H1 (cell line): ENCODE measurements at regions not wholly inside any gene's neighbourhood (a gene's known extent, or its start where the extent isn't known, plus 50 kb on each side); places are given as distances from the start of the nearest gene placed in this dataset.
A peak's percentile ranks its signal among the peaks of the same experiment; 100 is the strongest.
"Not testable (repeated sequence)": the region's sequence is repeated elsewhere in the genome, so short reads cannot be mapped to it uniquely, and the experiment has no call there.

Experiments
- CTCF ChIA-PET: fragments of 300-600 bp; sonication (Branson Sonifier 250); formaldehyde crosslinking; loops from one replicate; lab custom pipeline; 2021; ENCODE audit not compliant: partially characterized antibody; lab: Charles Lee
- POLR2A ChIA-PET: fragments of 300-600 bp; sonication (Branson Sonifier 250); formaldehyde crosslinking; loops from one replicate; lab custom pipeline; 2021; ENCODE audit warnings: inconsistent platforms; ENCODE audit not compliant: partially characterized antibody; lab: Charles Lee
- DNase-seq, 2 experiments: peaks; one replicate each; pipeline versions ENCODE4 v3.0.0 to v3.0.0-alpha.2; 2010 to 2022; ENCODE audit warnings: low spot score in 2 of 2, low read depth in 1 of 2, mixed read lengths in 1 of 2
- FAIRE-seq: peaks from 2 replicates; lab custom pipeline; 2011; peaks lifted over from hg19 to GRCh38; lab: Jason Lieb, UNC
- H2AFZ ChIP-seq: 2 replicates; pipeline ENCODE4 v1.8.1; 2012; ENCODE audit warnings: low read length, inconsistent platforms
- H2AK5ac ChIP-seq: 2 replicates; pipeline ENCODE4 v1.6.1; 2013; ENCODE audit warnings: low read depth, low read length
- H2BK120ac ChIP-seq: replicated peaks from 2 replicates; pipeline ENCODE3; 2013; ENCODE audit warnings: low read depth, low read length, inconsistent platforms
- H2BK12ac ChIP-seq: 2 replicates; pipeline ENCODE4 v1.6.1; 2013; ENCODE audit warnings: low read depth, low read length
- H2BK15ac ChIP-seq: 2 replicates; pipeline ENCODE4 v1.6.1; 2013; ENCODE audit warnings: low read length
- H2BK20ac ChIP-seq: 2 replicates; pipeline ENCODE4 v1.6.1; 2013; ENCODE audit warnings: low read length
- H2BK5ac ChIP-seq: 2 replicates; pipeline ENCODE4 v1.6.1; 2013; ENCODE audit warnings: low read depth, low read length
- H3K14ac ChIP-seq: 2 replicates; pipeline ENCODE4 v1.6.1; 2013; ENCODE audit warnings: inconsistent platforms; ENCODE audit not compliant: insufficient read length
- H3K18ac ChIP-seq: 2 replicates; pipeline ENCODE4 v1.6.1; 2013; ENCODE audit warnings: low read length; ENCODE audit errors: extremely low read depth
- H3K23ac ChIP-seq: 2 replicates; pipeline ENCODE4 v1.6.1; 2013; ENCODE audit warnings: inconsistent platforms; ENCODE audit not compliant: insufficient read length
- H3K23me2 ChIP-seq: 2 replicates; pipeline ENCODE4 v1.6.1; 2013; ENCODE audit warnings: low read depth, low read length
- H3K27ac ChIP-seq: 2 replicates; pipeline ENCODE4 v1.6.1; 2011; ENCODE audit warnings: low read depth, low read length, inconsistent platforms
- H3K27me3 ChIP-seq, 4 experiments: replicated peaks in 1 of 4; 1 replicate in 1 of 4; 2 replicates in 3 of 4; pipeline versions ENCODE4 v1.6.1 to v1.8.1; 2011 to 2013; ENCODE audit warnings: low read length in 3 of 4, mild to moderate bottlenecking in 3 of 4, inconsistent platforms in 2 of 4, mixed read lengths in 2 of 4, moderate library complexity in 1 of 4; ENCODE audit not compliant: control insufficient read depth in 3 of 4, insufficient read depth in 3 of 4; ENCODE audit errors: extremely low read depth in 1 of 4
- H3K36me3 ChIP-seq, 4 experiments: 2 replicates each; pipeline versions ENCODE4 v1.6.1 to v1.8.1; 2011 to 2013; ENCODE audit warnings: mild to moderate bottlenecking in 4 of 4, low read length in 3 of 4, moderate library complexity in 2 of 4, control low read depth in 1 of 4, inconsistent platforms in 1 of 4; ENCODE audit not compliant: insufficient read depth in 4 of 4, control insufficient read depth in 2 of 4
- H3K4ac ChIP-seq: replicated peaks from 2 replicates; pipeline ENCODE3; 2013; ENCODE audit warnings: low read length, low read depth, mixed read lengths, inconsistent platforms; ENCODE audit not compliant: insufficient read length
- H3K4me1 ChIP-seq, 4 experiments: replicated peaks in 1 of 4; 1 replicate in 1 of 4; 2 replicates in 3 of 4; pipeline versions ENCODE4 v1.6.1 to v1.8.1; 2011 to 2013; ENCODE audit warnings: low read length in 3 of 4, inconsistent platforms in 2 of 4, mixed read lengths in 1 of 4; ENCODE audit not compliant: insufficient read depth in 4 of 4, control insufficient read depth in 3 of 4
- H3K4me2 ChIP-seq, 2 experiments: 2 replicates each; pipeline versions ENCODE4 v1.6.1 to v1.8.1; 2011 to 2013; ENCODE audit warnings: low read depth in 2 of 2, low read length in 2 of 2, control low read depth in 1 of 2, inconsistent platforms in 1 of 2, mild to moderate bottlenecking in 1 of 2; ENCODE audit not compliant: insufficient read depth in 1 of 2
- H3K4me3 ChIP-seq, 4 experiments: fragments of 200-600, 300-600 bp in 1 of 4; sonication (generic), shearing (Covaris generic), sonication (Bioruptor Twin) in 1 of 4; 2 replicates each; pipeline versions ENCODE4 v1.5.1 to v1.8.1; 2011 to 2016; ENCODE audit warnings: low read length in 4 of 4, low read depth in 3 of 4, control low read depth in 2 of 4, inconsistent platforms in 2 of 4, mild to moderate bottlenecking in 2 of 4, mixed read lengths in 1 of 4, moderate library complexity in 1 of 4; ENCODE audit not compliant: insufficient read depth in 2 of 4; ENCODE audit errors: extremely low read depth in 1 of 4
- H3K56ac ChIP-seq: replicated peaks from 2 replicates; pipeline ENCODE3; 2013; ENCODE audit warnings: low read depth, mild to moderate bottlenecking, mixed read lengths, low read length, inconsistent platforms; ENCODE audit not compliant: insufficient read length
- H3K79me1 ChIP-seq: 2 replicates; pipeline ENCODE4 v1.6.1; 2013; ENCODE audit warnings: low read depth, low read length, control low read depth
- H3K79me2 ChIP-seq, 2 experiments: 2 replicates each; pipeline versions ENCODE4 v1.6.1 to v1.8.1; 2012 to 2013; ENCODE audit warnings: low read length in 2 of 2, mild to moderate bottlenecking in 2 of 2, inconsistent platforms in 1 of 2; ENCODE audit not compliant: insufficient read depth in 2 of 2, control insufficient read depth in 1 of 2
- H3K9ac ChIP-seq, 4 experiments: replicated peaks in 1 of 4; 1 replicate in 1 of 4; 2 replicates in 3 of 4; pipeline versions ENCODE4 v1.6.1 to v1.8.1; 2011 to 2013; ENCODE audit warnings: low read depth in 3 of 4, low read length in 3 of 4, control low read depth in 2 of 4, mild to moderate bottlenecking in 2 of 4, moderate library complexity in 2 of 4, inconsistent platforms in 1 of 4; ENCODE audit errors: extremely low read depth in 1 of 4
- H3K9me3 ChIP-seq, 2 experiments: 2 replicates each; pipeline versions ENCODE4 v1.6.1 to v1.8.1; 2012 to 2013; ENCODE audit warnings: mild to moderate bottlenecking in 2 of 2, moderate library complexity in 2 of 2, control low read depth in 1 of 2, inconsistent platforms in 1 of 2, low read depth in 1 of 2, low read length in 1 of 2, mixed read lengths in 1 of 2; ENCODE audit not compliant: insufficient read depth in 2 of 2
- H4K20me1 ChIP-seq, 2 experiments: replicated peaks in 1 of 2; 2 replicates each; pipeline versions ENCODE3 to v1.8.1; 2011 to 2013; ENCODE audit warnings: inconsistent platforms in 2 of 2, low read length in 2 of 2, mild to moderate bottlenecking in 1 of 2; ENCODE audit not compliant: insufficient read depth in 2 of 2, control insufficient read depth in 1 of 2
- H4K5ac ChIP-seq: 2 replicates; pipeline ENCODE4 v1.6.1; 2013; ENCODE audit warnings: low read length, low read depth, mixed read lengths, inconsistent platforms; ENCODE audit not compliant: insufficient read length
- H4K8ac ChIP-seq: 2 replicates; pipeline ENCODE4 v1.8.0; 2013; ENCODE audit warnings: mild to moderate bottlenecking, moderate library complexity, low read length, inconsistent platforms; ENCODE audit not compliant: insufficient read depth; ENCODE audit errors: extremely low read depth
- H4K91ac ChIP-seq: replicated peaks from 2 replicates; pipeline ENCODE3; 2013; ENCODE audit warnings: low read length, mixed read lengths, inconsistent platforms; ENCODE audit not compliant: insufficient read length
- WGBS, 2 experiments: shearing (Covaris generic) in 1 of 2; methylation state at CpG; one replicate each; pipeline versions ENCODE4 v1.1.6 to v1.1.7; 2013 to 2015; ENCODE audit warnings: low lambda C conversion rate in 2 of 2, mixed read lengths in 2 of 2, inconsistent platforms in 1 of 2, low coverage in 1 of 2, missing lambda C conversion rate in 1 of 2; ENCODE audit not compliant: insufficient replicate concordance in 2 of 2, insufficient coverage in 1 of 2, insufficient read length in 1 of 2; ENCODE audit errors: extremely low coverage in 1 of 2, missing lambda C conversion rate in 1 of 2; 5-methylcytosine and 5-hydroxymethylcytosine counted together

GRCh38 chr5:176042020-176042658, 74.0 kb upstream of the THOC3 start:
- H4K5ac ChIP-seq, H3K36me3 ChIP-seq, H3K27me3 ChIP-seq, H2BK20ac ChIP-seq, H2BK5ac ChIP-seq, POLR2A ChIA-PET, H3K18ac ChIP-seq, H2AK5ac ChIP-seq, H4K91ac ChIP-seq, H3K4me3 ChIP-seq, H3K23ac ChIP-seq, H3K4me1 ChIP-seq, H2BK15ac ChIP-seq, H2BK12ac ChIP-seq, CTCF ChIA-PET, H3K4ac ChIP-seq, H3K9ac ChIP-seq, H3K79me2 ChIP-seq, H3K23me2 ChIP-seq, DNase-seq, H3K9me3 ChIP-seq, H2AFZ ChIP-seq, H2BK120ac ChIP-seq, H3K79me1 ChIP-seq, H4K8ac ChIP-seq, H3K4me2 ChIP-seq, H3K27ac ChIP-seq, H3K56ac ChIP-seq, H4K20me1 ChIP-seq, H3K14ac ChIP-seq: not testable (repeated sequence)
- 90% methylated on average over 6 of the region's 6 CpGs; no CpG with 5 or more reads in 1 of the 2 experiments for WGBS, 2 experiments
- peak; percentile 24 for FAIRE-seq

GRCh38 chr5:176043252-176043829, 75.2 kb upstream of the THOC3 start:
- H3K4ac ChIP-seq, H2BK120ac ChIP-seq, H3K4me1 ChIP-seq, POLR2A ChIA-PET, H3K23me2 ChIP-seq, H4K8ac ChIP-seq, DNase-seq, H3K79me2 ChIP-seq, FAIRE-seq, H2BK5ac ChIP-seq, CTCF ChIA-PET, H2BK15ac ChIP-seq, H3K27me3 ChIP-seq, H2BK12ac ChIP-seq, H3K79me1 ChIP-seq, H3K4me2 ChIP-seq, H4K91ac ChIP-seq, H3K9me3 ChIP-seq, H3K9ac ChIP-seq, H3K23ac ChIP-seq, H3K4me3 ChIP-seq, H4K5ac ChIP-seq, H3K14ac ChIP-seq, H3K56ac ChIP-seq, H3K18ac ChIP-seq, H2BK20ac ChIP-seq, H2AFZ ChIP-seq, H3K36me3 ChIP-seq, H4K20me1 ChIP-seq, H3K27ac ChIP-seq, H2AK5ac ChIP-seq: not testable (repeated sequence)
- WGBS, 2 experiments, result 90% methylated on average over 7 of the region's 7 CpGs; no CpG with 5 or more reads in 1 of the 2 experiments
